Esophagus muscularis mucosa (tissue), 4 donors: ENCODE measurements at regions not wholly inside any gene's neighbourhood (a gene's known extent, or its start where the extent isn't known, plus 50 kb on each side); places are given as distances from the start of the nearest gene placed in this dataset.

ENCODE experiments used
- DNase-seq: peaks from one replicate; pipeline ENCODE4 v3.0.0-alpha.2; 2017; ENCODE audit errors: extremely low spot score
- H3K27ac ChIP-seq, 4 donors: fragments of 200-600 bp; sonication (generic); replicated peaks in 1 of 4; 1 replicate in 3 of 4; 2 replicates in 1 of 4; pipeline ENCODE4 v1.5.1; 2016 to 2019; ENCODE audit warnings: mild to moderate bottlenecking in 1 of 4
- H3K27me3 ChIP-seq, 4 donors: fragments of 200-600 bp; sonication (generic); one replicate each; pipeline versions ENCODE4 v1.5.1 to v1.6.0; 2016 to 2019
- H3K36me3 ChIP-seq, 4 donors: fragments of 200-600 bp; sonication (generic); one replicate each; pipeline ENCODE4 v1.5.1; 2016 to 2019
- H3K4me1 ChIP-seq, 4 donors: fragments of 200-600 bp; sonication (generic); one replicate each; pipeline ENCODE4 v1.5.1; 2016 to 2019
- H3K4me3 ChIP-seq, 4 donors: fragments of 200-600 bp; sonication (generic); 1 replicate in 2 of 4; 2 replicates in 2 of 4; pipeline ENCODE4 v1.5.1; 2016 to 2019; ENCODE audit warnings: mild to moderate bottlenecking in 4 of 4, moderate library complexity in 1 of 4
- H3K9me3 ChIP-seq, 4 donors: fragments of 200-600 bp; sonication (generic); 1 replicate in 3 of 4; 2 replicates in 1 of 4; pipeline ENCODE4 v1.5.1; 2016 to 2019
- CTCF ChIP-seq, 3 experiments: fragments of 200-600 bp in 2 of 3; fragments of 450-650 bp in 1 of 3; sonication (generic) in 2 of 3; IDR thresholded peaks; one replicate each; pipeline ENCODE4 v1.5.1; 2017 to 2019; ENCODE audit warnings: antibody characterized with exemption in 3 of 3, mild to moderate bottlenecking in 2 of 3, moderate library complexity in 1 of 3
- EP300 ChIP-seq: sonication (generic); formaldehyde crosslinking; IDR thresholded peaks from one replicate; pipeline ENCODE4 v1.6.1; 2017; ENCODE audit warnings: antibody characterized with exemption
- POLR2A ChIP-seq: fragments of 450-650 bp; IDR thresholded peaks from one replicate; pipeline ENCODE4 v1.6.1; 2017; ENCODE audit warnings: antibody characterized with exemption, moderate library complexity, mild to moderate bottlenecking, low read depth
- POLR2AphosphoS5 ChIP-seq, 2 donors: sonication (generic); formaldehyde crosslinking; IDR thresholded peaks; one replicate each; pipeline ENCODE4 v1.6.1; 2017; ENCODE audit warnings: antibody characterized with exemption in 2 of 2
- WGBS: methylation state at CpG from one replicate; pipeline ENCODE4 v1.1.5; 2018; 5-methylcytosine and 5-hydroxymethylcytosine counted together
- intact Hi-C: fragments of 100-400 bp; cut with DNase I; formaldehyde crosslinking; loops from one replicate; pipeline ENCODE4 v1.15.1; 2023

- no peak overlapping the region for H3K4me3 ChIP-seq
- 71% methylated on average over 5 of the region's 5 CpGs for WGBS
- H3K36me3 ChIP-seq = no peaks in the 10 kb centered on the region
- no peaks in the 10 kb centered on the region for H3K9me3 ChIP-seq
- H3K27ac ChIP-seq = no peak overlapping the region
- no peaks in the 10 kb centered on the region for H3K4me1 ChIP-seq
- intact Hi-C loops = no loop called here
- DNase-seq = peak; percentile 55
- H3K27me3 ChIP-seq = peaks cover 0 to 7% (median 0%) of the 10 kb centered on the region in 4 donors
- TF ChIP-seq POLR2AphosphoS5 (IDR thresholded peaks at IDR 0.05) (no peak), POLR2A (no peak), EP300 (no peak), CTCF (IDR thresholded peaks at IDR 0.05) (no peak)
Observed at GRCh38 chr2:611519-611918, 65.7 kb downstream of the TMEM18 start.

- Histone ChIP-seq H3K9me3 (no peaks in the 10 kb centered on the region), H3K36me3 (no peaks in the 10 kb centered on the region), H3K4me1 (no peaks in the 10 kb centered on the region), H3K4me3 (no peak overlapping the region), H3K27me3 (peaks cover 0 to 14% (median 0%) of the 10 kb centered on the region in 4 donors), H3K27ac (no peak overlapping the region)
- intact Hi-C loops = no loop called here
- DNase-seq = peak; percentile 3
- 76% methylated on average over 3 of the region's 3 CpGs for WGBS
- no peak for TF ChIP-seq POLR2AphosphoS5 (IDR thresholded peaks at IDR 0.05)
Observed at GRCh38 chr2:610491-610890, 66.7 kb downstream of the TMEM18 start.

- intact Hi-C loops = no loop called here
- H3K4me3 ChIP-seq = no peak overlapping the region
- WGBS = 93% methylated on average over 7 of the region's 8 CpGs
- no peak for TF ChIP-seq POLR2AphosphoS5 (IDR thresholded peaks at IDR 0.05)
- H3K27me3 ChIP-seq = peaks cover 0 to 15% (median 0%) of the 10 kb centered on the region in 4 donors
- H3K4me1 ChIP-seq = no peaks in the 10 kb centered on the region
- no peaks in the 10 kb centered on the region for H3K36me3 ChIP-seq
- no peaks in the 10 kb centered on the region for H3K9me3 ChIP-seq
- no peak overlapping the region for H3K27ac ChIP-seq
- DNase-seq = peak; percentile 45
Observed at GRCh38 chr2:609881-610280, 67.3 kb downstream of the TMEM18 start.

- DNase-seq = peak; percentile 87
- no peaks in the 10 kb centered on the region for H3K4me1 ChIP-seq
- no peaks in the 10 kb centered on the region for H3K9me3 ChIP-seq
- no peak overlapping the region for H3K27ac ChIP-seq
- no peak overlapping the region for H3K4me3 ChIP-seq
- TF ChIP-seq EP300 (no peak), POLR2A (no peak), POLR2AphosphoS5 (IDR thresholded peaks at IDR 0.05) (no peak), CTCF (IDR thresholded peaks at IDR 0.05) (no peak)
- 94% methylated on average over 10 of the region's 10 CpGs for whole genome bisulfite sequencing
- intact Hi-C loops = no loop called here
- H3K27me3 ChIP-seq = peaks cover 0 to 15% (median 0%) of the 10 kb centered on the region in 4 donors
- H3K36me3 ChIP-seq = no peaks in the 10 kb centered on the region
Observed at GRCh38 chr2:609449-609848, 67.8 kb downstream of the TMEM18 start.

GRCh38 chr2:608711-609110 lies 68.5 kb downstream of the TMEM18 start:
- peak; percentile 62 for DNase-seq
- Histone ChIP-seq H3K27me3 (peaks cover 0 to 15% (median 0%) of the 10 kb centered on the region in 4 donors), H3K27ac (no peak overlapping the region), H3K9me3 (no peaks in the 10 kb centered on the region), H3K4me1 (no peaks in the 10 kb centered on the region), H3K36me3 (no peaks in the 10 kb centered on the region), H3K4me3 (no peak overlapping the region)
- WGBS = 94% methylated on average over 2 of the region's 7 CpGs
- TF ChIP-seq POLR2A (no peak), CTCF (IDR thresholded peaks at IDR 0.05) (no peak), EP300 (no peak), POLR2AphosphoS5 (IDR thresholded peaks at IDR 0.05) (no peak)
- intact Hi-C loops = no loop called here

GRCh38 chr2:608297-608696 lies 68.9 kb downstream of the TMEM18 start:
- Histone ChIP-seq H3K27me3 (peaks cover 0 to 15% (median 0%) of the 10 kb centered on the region in 4 donors), H3K36me3 (no peaks in the 10 kb centered on the region), H3K4me3 (no peak overlapping the region), H3K27ac (no peak overlapping the region), H3K4me1 (no peaks in the 10 kb centered on the region), H3K9me3 (no peaks in the 10 kb centered on the region)
- peak; percentile 79 for DNase-seq
- 74% methylated on average over 6 of the region's 6 CpGs for WGBS
- intact Hi-C loops = no loop called here
- TF ChIP-seq EP300 = no peak
- no peak for TF ChIP-seq POLR2AphosphoS5 (IDR thresholded peaks at IDR 0.05)
- no peak for TF ChIP-seq POLR2A
